SK-N-MC (cell line): ENCODE measurements at regions not wholly inside any gene's neighbourhood (a gene's known extent, or its start where the extent isn't known, plus 50 kb on each side); places are given as distances from the start of the nearest gene placed in this dataset.
"Not testable (repeated sequence)": the region's sequence is repeated elsewhere in the genome, so short reads cannot be mapped to it uniquely, and the experiment has no call there.

ENCODE experiments used
- DNase-seq: peaks from one replicate; pipeline ENCODE4 v3.0.0-alpha.2; 2011; ENCODE audit warnings: low read depth, low spot score
- H3K27ac ChIP-seq: fragments of 200-600 bp; sonication (generic); 2 replicates; pipeline ENCODE4 v1.5.1; 2016; ENCODE audit warnings: mixed run types
- H3K36me3 ChIP-seq: fragments of 200-600 bp; sonication (generic); 2 replicates; pipeline ENCODE4 v1.6.1; 2017; ENCODE audit warnings: antibody characterized with exemption, low read length, mixed read lengths; ENCODE audit not compliant: insufficient read depth
- H3K4me3 ChIP-seq: fragments of 200-600 bp; sonication (generic); 2 replicates; pipeline ENCODE4 v1.5.1; 2016
- H3K9ac ChIP-seq: fragments of 200-600 bp; sonication (generic); 2 replicates; pipeline ENCODE4 v1.8.0; 2017; ENCODE audit warnings: mixed run types, mixed read lengths; ENCODE audit not compliant: insufficient read length
- H3K9me3 ChIP-seq: fragments of 200-600 bp; sonication (generic); 2 replicates; pipeline ENCODE4 v1.6.1; 2017; ENCODE audit warnings: low read depth, mild to moderate bottlenecking, antibody characterized with exemption, low read length, moderate library complexity, mixed read lengths
- EZH2 ChIP-seq: fragments of 200-600 bp; sonication (generic); IDR thresholded peaks from one replicate; pipeline ENCODE4 v1.6.1; 2017; ENCODE audit warnings: antibody characterized with exemption
- FOXP2 ChIP-seq: optimal IDR thresholded peaks from 2 replicates; pipeline ENCODE3; 2011; ENCODE audit warnings: mild to moderate bottlenecking, moderate library complexity; ENCODE audit not compliant: insufficient read depth; ENCODE audit errors: extremely low read length, control extremely low read depth
- POLR2AphosphoS5 ChIP-seq: IDR thresholded peaks from 2 replicates; pipeline ENCODE4 v1.6.1; 2012; ENCODE audit warnings: mild to moderate bottlenecking, low read depth, low read length, borderline replicate concordance

DNA sequence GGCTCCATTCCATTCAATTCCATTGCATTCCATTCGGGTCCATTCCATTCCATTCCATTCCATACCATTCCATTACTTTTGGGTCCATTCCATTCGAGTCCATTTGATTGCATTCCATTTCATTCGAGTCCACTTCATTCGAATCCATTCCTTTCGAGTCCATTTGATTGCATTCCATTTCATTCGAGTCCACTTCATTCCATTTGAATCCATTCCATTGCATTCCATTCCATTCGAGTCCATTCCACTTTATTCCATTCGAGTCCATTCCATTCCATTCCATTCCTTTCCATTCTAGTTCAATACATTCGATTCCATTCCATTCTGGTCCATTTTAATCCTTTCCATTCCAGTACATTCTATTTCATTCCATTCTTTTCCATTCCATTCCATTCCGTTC lies 334.0 kb downstream of the ZNF33B start:
- no peak for TF ChIP-seq EZH2
- no peak for TF ChIP-seq FOXP2
- no peak for TF ChIP-seq POLR2AphosphoS5
- Histone ChIP-seq H3K36me3 (no peaks in the 10 kb centered on the region), H3K27ac (no peak overlapping the region), H3K4me3 (no peak overlapping the region), H3K9me3 (no peaks in the 10 kb centered on the region; the same call in 1 of the 2 replicates), H3K9ac (no peak overlapping the region)
- DNase-seq, result peak; percentile 5

DNA sequence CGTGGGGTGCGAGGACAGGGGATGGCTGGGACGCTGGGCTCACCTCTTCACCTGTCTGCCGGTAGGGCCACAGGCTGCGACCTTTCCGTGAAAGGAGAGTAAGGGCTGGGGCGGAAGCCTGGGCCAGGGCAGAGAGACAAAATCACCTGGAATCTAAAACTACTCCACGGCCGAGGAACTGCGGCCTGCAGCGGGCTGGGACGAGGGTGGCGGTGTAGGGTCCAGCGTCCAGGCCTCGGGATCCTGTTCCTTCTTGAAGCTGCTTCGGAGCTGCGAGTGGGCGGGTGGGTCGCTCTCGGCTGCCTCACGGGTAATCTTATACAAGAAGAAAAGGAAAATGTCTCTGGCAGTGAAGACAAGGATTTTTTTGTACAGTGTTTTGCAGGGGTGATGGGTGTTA lies 356.5 kb downstream of the ZNF33B start:
- H3K36me3 ChIP-seq, H3K9ac ChIP-seq, H3K4me3 ChIP-seq, DNase-seq, H3K27ac ChIP-seq, H3K9me3 ChIP-seq: not testable (repeated sequence)

DNA sequence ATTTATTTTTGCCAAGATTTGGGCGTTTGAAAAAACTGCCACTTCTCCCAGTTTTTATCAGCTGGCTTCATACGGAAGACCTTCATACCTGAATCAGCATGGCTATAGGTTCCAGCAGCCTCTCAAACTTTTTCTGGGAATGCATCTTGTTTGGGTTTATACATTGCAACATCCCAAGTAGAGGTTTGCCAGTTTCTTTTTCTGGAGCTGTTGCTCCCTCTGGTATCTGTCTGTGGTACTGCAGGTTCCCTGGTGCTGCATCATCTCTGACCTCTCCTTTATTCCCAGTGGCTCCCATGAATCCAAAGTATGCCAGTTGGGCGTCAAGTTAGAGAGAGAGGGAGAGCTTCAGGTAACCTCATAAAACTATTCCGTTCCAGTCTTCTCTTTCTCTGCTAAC lies 368.6 kb downstream of the ZNF33B start:
- DNase-seq, H3K4me3 ChIP-seq, H3K9me3 ChIP-seq, H3K9ac ChIP-seq, H3K27ac ChIP-seq, H3K36me3 ChIP-seq: not testable (repeated sequence)

DNA sequence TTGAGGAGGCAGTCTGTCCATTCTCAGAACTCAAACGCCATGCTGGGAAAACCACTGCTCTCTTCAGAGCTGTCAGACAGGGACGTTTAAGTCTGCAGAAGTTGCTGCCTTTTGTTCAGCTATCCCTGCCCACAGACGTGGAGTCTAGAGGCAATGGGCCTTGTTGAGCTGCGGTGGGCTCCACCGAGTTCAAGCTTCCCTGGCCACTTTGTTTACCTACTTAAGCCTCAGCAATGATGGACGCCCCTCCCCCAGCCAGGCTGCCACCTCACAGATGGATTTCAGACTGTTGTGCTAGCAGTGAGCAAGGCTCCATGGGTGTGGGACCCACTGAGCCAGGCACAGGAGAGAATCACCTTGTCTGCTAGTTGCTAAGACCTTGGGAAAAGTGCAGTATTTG lies 375.1 kb downstream of the ZNF33B start:
- not testable (repeated sequence) for H3K9me3 ChIP-seq, H3K4me3 ChIP-seq, H3K9ac ChIP-seq, DNase-seq, H3K27ac ChIP-seq, H3K36me3 ChIP-seq

DNA sequence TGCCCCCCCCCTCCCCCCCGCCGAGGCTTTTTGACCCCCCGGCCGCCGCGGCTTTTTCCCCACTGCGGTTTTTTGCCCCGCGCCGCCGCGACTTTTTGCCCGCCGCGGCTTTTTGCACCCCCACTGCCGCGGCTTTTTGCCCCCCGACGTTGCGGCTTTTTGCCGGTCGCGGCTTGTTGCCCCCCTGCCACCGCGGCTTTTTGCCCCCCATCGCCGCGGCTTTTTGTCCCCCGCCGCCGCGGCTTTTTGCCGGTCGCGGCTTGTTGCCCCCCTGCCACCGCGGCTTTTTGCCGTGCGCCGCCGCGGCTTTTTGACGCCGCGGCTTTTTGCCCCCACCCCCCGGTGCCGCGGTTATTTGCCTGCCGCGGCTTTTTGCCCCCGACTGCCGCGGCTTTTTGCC lies 395.4 kb downstream of the ZNF33B start:
- H3K4me3 ChIP-seq, H3K9me3 ChIP-seq, H3K9ac ChIP-seq, H3K27ac ChIP-seq, DNase-seq, H3K36me3 ChIP-seq: not testable (repeated sequence)

DNA sequence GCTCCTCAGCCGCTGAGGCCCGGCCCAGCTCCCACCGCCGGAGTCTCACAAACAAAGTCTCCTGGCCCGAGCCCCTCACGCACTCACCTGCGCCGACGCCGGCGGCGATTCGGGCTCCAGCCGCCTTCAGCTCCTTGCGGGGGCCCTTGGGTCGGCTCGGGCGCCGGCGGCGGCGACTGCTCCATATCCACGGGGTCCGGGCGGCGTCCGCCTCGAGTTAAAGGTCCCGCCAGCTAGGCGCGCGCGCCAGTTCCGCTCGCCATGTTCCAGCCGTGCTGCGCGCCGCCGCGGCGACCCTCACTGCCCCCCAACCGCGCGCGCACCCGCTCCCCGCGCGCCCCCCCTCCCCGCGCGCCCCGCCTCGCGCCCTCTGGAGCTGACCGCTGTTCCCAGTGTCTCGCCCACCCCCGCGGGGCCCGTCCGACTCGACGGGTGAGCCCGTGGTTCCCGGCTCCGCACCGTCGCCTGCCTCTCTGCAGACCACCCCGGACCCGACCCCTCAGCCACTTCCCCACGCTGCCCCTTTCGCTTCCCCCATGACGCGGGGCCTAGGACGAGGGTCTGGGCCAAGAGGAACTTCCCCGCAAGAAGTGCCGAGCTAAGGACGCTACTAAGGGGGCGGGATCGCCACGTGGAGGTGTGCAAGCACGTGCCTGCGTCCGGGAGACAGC lies 396.1 kb downstream of the ZNF33B start:
- no peak for DNase-seq
- H3K4me3 ChIP-seq, result no peak overlapping the region

DNA sequence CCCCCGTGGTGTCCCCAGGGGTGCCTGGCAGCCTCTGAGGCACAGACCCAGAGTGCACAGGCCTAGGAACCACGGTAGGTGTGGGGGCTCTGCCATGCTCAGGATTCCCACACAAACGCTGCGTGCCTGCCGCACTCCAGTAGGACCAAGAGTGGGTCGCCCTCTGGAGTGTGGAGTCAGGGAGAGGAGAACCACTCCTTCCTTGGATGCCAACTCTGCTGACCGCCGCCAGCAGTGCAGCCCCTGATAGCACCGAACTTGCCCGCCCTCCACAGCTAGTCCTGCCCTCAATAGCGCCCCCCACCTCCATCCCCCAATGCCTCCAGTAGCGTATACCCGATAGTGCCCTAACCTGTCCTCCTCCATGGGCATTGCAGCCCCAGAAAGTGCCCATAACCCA lies 402.0 kb downstream of the ZNF33B start:
- H3K9ac ChIP-seq, H3K27ac ChIP-seq, H3K9me3 ChIP-seq, DNase-seq, H3K4me3 ChIP-seq, H3K36me3 ChIP-seq: not testable (repeated sequence)

More for the DNA sequence above, 396.1 kb downstream of the ZNF33B start:
- Histone ChIP-seq H3K27ac (no peak overlapping the region), H3K9ac (no peak overlapping the region), H3K36me3 (no peaks in the 10 kb centered on the region), H3K9me3 (no peaks in the 10 kb centered on the region)
- TF ChIP-seq POLR2AphosphoS5, result no peak
- TF ChIP-seq FOXP2, result no peak
- no peak for TF ChIP-seq EZH2

DNA sequence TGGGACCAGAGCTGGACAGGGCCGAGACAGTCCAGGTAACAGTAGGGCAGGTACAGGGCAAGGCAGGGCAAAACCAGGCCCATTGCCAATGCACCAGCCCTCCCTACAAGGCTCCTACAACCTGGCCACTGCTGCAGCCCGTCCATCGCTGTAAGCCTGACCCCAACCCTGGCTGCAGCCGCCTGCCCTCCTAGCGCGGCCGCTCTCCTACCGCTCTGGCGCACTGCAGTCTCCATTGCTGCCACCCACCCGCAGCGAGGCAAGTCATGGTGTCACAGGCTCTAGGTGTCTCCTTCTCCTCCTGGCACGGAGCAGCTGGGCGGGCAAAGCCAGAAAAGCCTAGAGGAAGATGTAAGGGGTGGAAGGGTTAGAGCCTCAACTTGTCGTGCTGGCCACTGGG lies 402.6 kb downstream of the ZNF33B start:
- H3K4me3 ChIP-seq, H3K36me3 ChIP-seq, DNase-seq, H3K9me3 ChIP-seq, H3K27ac ChIP-seq, H3K9ac ChIP-seq: not testable (repeated sequence)

DNA sequence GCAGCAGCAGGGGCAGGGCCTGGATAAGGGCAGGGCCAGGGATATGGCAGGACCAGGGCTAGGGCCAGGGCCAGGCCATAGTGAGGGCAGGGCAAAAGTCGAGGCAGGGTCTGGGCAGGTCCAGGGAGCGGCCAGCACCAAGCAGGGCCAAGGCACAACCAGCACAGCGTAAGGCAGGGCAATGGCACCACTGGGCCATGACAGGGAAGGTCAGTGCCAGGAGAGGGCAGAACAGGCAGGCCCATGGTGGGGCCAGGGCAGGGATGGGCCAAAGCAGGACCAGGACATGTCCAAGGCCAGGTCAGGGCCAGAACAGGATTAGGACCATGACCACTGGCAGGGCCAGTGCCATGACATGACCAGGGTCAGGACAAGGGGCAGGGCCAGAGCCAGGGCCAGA lies 403.1 kb downstream of the ZNF33B start:
- H3K9me3 ChIP-seq, H3K4me3 ChIP-seq, H3K36me3 ChIP-seq, DNase-seq, H3K9ac ChIP-seq, H3K27ac ChIP-seq: not testable (repeated sequence)

DNA sequence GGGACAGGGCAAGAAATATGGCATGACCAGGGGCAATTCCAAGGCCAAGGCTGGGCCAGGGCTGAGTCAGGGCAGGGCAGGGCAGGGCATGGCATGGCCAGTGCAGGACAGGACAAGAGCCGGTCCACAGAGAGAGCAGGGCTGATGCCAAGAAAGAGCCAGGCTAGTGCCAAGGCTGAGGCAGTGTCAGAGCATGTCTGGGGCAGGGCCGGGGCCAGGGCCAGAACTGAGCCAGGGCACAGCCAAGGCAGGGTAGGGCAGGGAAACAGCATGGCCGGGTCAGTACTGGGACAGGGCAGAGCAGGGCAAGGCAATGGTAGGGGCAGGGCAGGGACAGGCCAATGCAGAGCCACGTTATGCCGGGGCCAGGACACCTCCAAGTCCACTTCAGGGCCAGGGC lies 403.9 kb downstream of the ZNF33B start:
- not testable (repeated sequence) for H3K9me3 ChIP-seq, DNase-seq, H3K4me3 ChIP-seq, H3K9ac ChIP-seq, H3K36me3 ChIP-seq, H3K27ac ChIP-seq

DNA sequence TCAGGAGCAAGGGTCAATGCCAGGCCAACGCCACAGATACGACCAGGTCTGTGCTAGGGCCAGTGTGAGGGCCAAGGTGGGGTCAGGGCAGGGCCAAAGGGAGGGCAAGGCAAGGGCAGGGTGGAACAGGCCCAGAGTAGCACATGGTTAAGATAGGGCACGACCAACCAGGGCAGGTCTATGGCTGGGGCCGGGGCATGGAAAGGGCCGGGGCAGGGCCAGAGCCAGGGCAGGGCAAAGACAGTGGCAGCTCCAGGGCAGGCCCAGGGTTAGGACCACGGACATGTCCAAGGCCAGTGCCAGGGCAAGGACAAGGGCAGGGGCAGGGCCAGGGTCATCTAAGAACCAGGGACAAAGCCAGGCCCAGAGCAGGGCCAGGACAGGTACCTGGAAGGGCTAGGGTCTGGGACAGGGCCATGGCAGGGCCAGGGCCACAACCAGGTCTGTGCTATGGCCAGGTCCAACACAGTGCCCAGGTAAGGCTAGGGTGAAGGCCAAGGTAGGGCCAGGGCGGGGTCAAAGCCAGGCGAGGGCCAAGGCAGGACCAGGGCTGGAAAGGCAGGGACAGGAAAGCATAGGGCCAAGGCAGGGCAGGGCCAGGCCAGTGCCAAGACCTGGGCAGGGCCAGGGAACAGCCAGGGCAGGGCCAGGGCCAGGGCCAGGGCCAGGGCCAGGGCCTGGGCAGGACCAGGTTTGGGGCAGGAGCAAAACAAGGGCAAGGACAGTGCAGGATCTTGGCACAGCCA lies 404.7 kb downstream of the ZNF33B start:
- H3K9ac ChIP-seq, H3K9me3 ChIP-seq, DNase-seq, H3K36me3 ChIP-seq, H3K27ac ChIP-seq, H3K4me3 ChIP-seq: not testable (repeated sequence)

DNA sequence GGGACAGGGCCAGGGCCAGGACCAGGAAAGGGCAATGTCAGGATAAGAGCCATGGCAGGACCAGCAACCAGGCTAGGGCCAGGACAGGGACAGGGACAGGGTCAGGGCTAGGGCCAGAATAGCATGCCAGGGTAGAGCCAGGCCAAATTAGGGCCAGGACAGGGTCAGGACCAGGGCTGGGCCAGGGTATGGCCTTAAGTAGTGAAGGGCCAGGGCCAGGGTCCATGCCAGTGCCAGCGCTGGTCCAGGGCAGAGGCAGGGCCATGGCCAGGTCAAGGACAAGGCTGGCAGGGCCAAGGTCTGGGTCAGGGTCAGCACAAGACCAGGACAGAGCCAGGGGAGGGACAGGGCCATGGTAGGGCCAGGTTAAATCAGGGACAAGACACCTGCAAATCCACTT lies 405.4 kb downstream of the ZNF33B start:
- not testable (repeated sequence) for H3K9me3 ChIP-seq, H3K9ac ChIP-seq, H3K4me3 ChIP-seq, DNase-seq, H3K36me3 ChIP-seq, H3K27ac ChIP-seq

DNA sequence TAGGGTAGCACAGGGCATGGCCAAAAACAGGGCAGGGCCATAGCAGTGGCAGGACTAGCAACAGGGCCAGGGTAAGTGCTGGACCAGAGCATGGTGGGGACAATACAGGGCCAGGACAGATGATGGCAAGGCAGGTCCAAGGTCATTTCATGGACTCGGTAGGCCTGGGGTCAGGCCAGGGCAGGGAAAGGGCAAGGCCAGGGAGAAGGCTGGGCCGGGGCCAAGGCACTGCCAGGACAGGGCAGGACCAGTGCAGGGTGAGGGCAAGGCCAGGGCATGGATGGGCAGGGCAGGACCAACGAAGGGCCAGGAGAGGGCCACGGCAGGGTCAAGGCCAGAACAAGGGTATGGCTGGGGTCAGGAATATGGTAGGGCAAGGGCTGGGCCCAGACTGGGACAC lies 407.6 kb downstream of the ZNF33B start:
- not testable (repeated sequence) for DNase-seq, H3K9me3 ChIP-seq, H3K9ac ChIP-seq

DNA sequence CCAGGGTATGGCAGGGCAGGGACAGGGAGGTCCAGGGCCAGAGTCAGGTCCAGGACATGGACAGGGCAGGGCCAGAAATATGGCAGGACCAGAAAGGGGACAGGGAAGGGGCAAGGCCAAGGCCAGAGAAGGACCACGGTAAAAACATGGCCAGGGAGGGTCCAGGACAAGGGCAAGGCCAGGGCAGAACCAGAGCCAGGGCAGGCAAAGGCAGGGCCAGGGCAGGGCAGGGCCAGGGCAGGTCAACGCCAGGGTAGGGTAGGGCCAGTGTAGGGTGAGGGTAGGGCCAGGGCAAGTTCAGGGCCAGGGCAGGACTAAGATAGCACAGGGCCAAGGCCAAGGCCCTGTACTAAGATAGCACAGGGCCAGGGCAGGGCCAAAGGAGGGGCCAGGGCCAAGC lies 408.3 kb downstream of the ZNF33B start:
- not testable (repeated sequence) for H3K36me3 ChIP-seq, H3K4me3 ChIP-seq, DNase-seq, H3K9me3 ChIP-seq, H3K9ac ChIP-seq, H3K27ac ChIP-seq

More for the DNA sequence above, 407.6 kb downstream of the ZNF33B start:
- not testable (repeated sequence) for H3K27ac ChIP-seq, H3K36me3 ChIP-seq, H3K4me3 ChIP-seq
